GM23338 (cell line): ENCODE measurements at regions not wholly inside any gene's neighbourhood (a gene's known extent, or its start where the extent isn't known, plus 50 kb on each side); places are given as distances from the start of the nearest gene placed in this dataset.

Experiments
- ATAC-seq: fragments of 200-7000 bp; cut with Tn5 transposase; 3 replicates; pipeline ENCODE4 v1.9.1; 2020
- DNase-seq: peaks from one replicate; pipeline ENCODE4 v3.0.0-alpha.2; 2015; ENCODE audit warnings: low spot score
- H2AFZ ChIP-seq: fragments of 200-600 bp; sonication (generic); 2 replicates; pipeline ENCODE4 v1.8.0; 2016; ENCODE audit warnings: antibody characterized with exemption, mild to moderate bottlenecking, moderate library complexity
- H3F3A ChIP-seq: fragments of 200-600 bp; sonication (generic); replicated peaks from 2 replicates; pipeline ENCODE4 v1.8.0; 2017; ENCODE audit warnings: antibody characterized with exemption, mixed run types, low read depth
- H3K27ac ChIP-seq: fragments of 200-600 bp; sonication (generic); 2 replicates; pipeline ENCODE4 v1.6.1; 2016; ENCODE audit warnings: low read depth
- H3K27me3 ChIP-seq: fragments of 200-600 bp; sonication (generic); 2 replicates; pipeline ENCODE4 v1.8.0; 2016; ENCODE audit warnings: mild to moderate bottlenecking, mixed run types, moderate library complexity; ENCODE audit not compliant: insufficient read depth
- H3K36me3 ChIP-seq: fragments of 200-600 bp; sonication (generic); 2 replicates; pipeline ENCODE4 v1.8.0; 2016; ENCODE audit warnings: mild to moderate bottlenecking; ENCODE audit not compliant: insufficient read depth
- H3K4me1 ChIP-seq: fragments of 200-600 bp; sonication (generic); 2 replicates; pipeline ENCODE4 v1.8.0; 2016; ENCODE audit warnings: mild to moderate bottlenecking, moderate library complexity; ENCODE audit not compliant: insufficient read depth
- H3K4me2 ChIP-seq: fragments of 200-600 bp; sonication (generic); 2 replicates; pipeline ENCODE4 v1.7.1; 2017; ENCODE audit warnings: mixed run types
- H3K4me3 ChIP-seq: fragments of 200-600 bp; sonication (generic); 2 replicates; pipeline ENCODE4 v1.6.1; 2016; ENCODE audit warnings: mixed run types
- H3K79me2 ChIP-seq: fragments of 200-600 bp; sonication (generic); replicated peaks from 2 replicates; pipeline ENCODE4 v1.8.0; 2017; ENCODE audit warnings: mild to moderate bottlenecking; ENCODE audit not compliant: insufficient read depth
- H3K9me2 ChIP-seq: fragments of 200-600 bp; sonication (generic); 2 replicates; pipeline ENCODE4 v1.8.0; 2017; ENCODE audit not compliant: insufficient read depth
- H4K20me1 ChIP-seq: fragments of 200-600 bp; sonication (generic); replicated peaks from 2 replicates; pipeline ENCODE4 v1.8.0; 2017; ENCODE audit warnings: mild to moderate bottlenecking; ENCODE audit not compliant: insufficient read depth
- H3K27ac Mint-ChIP-seq: 2 replicates; pipeline ENCODE4 v1.8.0; 2020; ENCODE audit warnings: inconsistent platforms, mild to moderate bottlenecking, moderate library complexity, mixed read lengths
- H3K27me3 Mint-ChIP-seq: 3 replicates; pipeline ENCODE4 v1.8.0; 2022; ENCODE audit warnings: low read depth, mild to moderate bottlenecking, moderate library complexity, mixed read lengths, inconsistent platforms; ENCODE audit not compliant: insufficient read depth, poor library complexity
- H3K36me3 Mint-ChIP-seq: 3 replicates; pipeline ENCODE4 v1.8.0; 2021; ENCODE audit warnings: low read depth, mild to moderate bottlenecking, inconsistent platforms, moderate library complexity, mixed read lengths
- H3K4me1 Mint-ChIP-seq: 3 replicates; pipeline ENCODE4 v1.8.0; 2020; ENCODE audit warnings: mild to moderate bottlenecking, inconsistent platforms, mixed read lengths
- H3K4me3 Mint-ChIP-seq: 3 replicates; pipeline ENCODE4 v1.8.0; 2021; ENCODE audit warnings: moderate library complexity, mild to moderate bottlenecking, inconsistent platforms, mixed read lengths
- H3K9me3 Mint-ChIP-seq: 3 replicates; pipeline ENCODE4 v1.8.0; 2020; ENCODE audit warnings: moderate library complexity, mild to moderate bottlenecking, inconsistent platforms, mixed read lengths
- CREB1 ChIP-seq: fragments of 250-450 bp; sonication (Bioruptor Pico); IDR thresholded peaks from 2 replicates; pipeline ENCODE4 v1.5.0; 2020; ENCODE audit warnings: low read depth, mild to moderate bottlenecking, moderate library complexity
- EZH2 ChIP-seq: fragments of 200-600 bp; sonication (generic); IDR thresholded peaks from one replicate; pipeline ENCODE4 v1.8.0; 2017; ENCODE audit warnings: antibody characterized with exemption, mild to moderate bottlenecking, low read depth; ENCODE audit not compliant: unreplicated experiment
- EZH2phosphoT487 ChIP-seq: fragments of 200-600 bp; sonication (generic); IDR thresholded peaks from one replicate; pipeline ENCODE4 v1.8.1; 2018; ENCODE audit warnings: antibody characterized with exemption; ENCODE audit not compliant: unreplicated experiment
- JUNB ChIP-seq: IDR thresholded peaks from one replicate; pipeline ENCODE4 v1.6.1; 2016; ENCODE audit warnings: antibody characterized with exemption; ENCODE audit not compliant: unreplicated experiment
- NANOG ChIP-seq: IDR thresholded peaks from 2 replicates; pipeline ENCODE4 v1.6.1; 2016; ENCODE audit warnings: antibody characterized with exemption, borderline replicate concordance
- POLR2AphosphoS5 ChIP-seq: IDR thresholded peaks from 2 replicates; pipeline ENCODE4 v1.6.1; 2016; ENCODE audit warnings: antibody characterized with exemption, low read depth
- STAT1 ChIP-seq: IDR thresholded peaks from one replicate; pipeline ENCODE4 v1.6.1; 2016; ENCODE audit warnings: antibody characterized with exemption; ENCODE audit not compliant: unreplicated experiment
- ZNF114 ChIP-seq: fragments of 250-450 bp; sonication (Bioruptor Pico); IDR thresholded peaks from 2 replicates; pipeline ENCODE4 v1.5.0; 2020; ENCODE audit warnings: mild to moderate bottlenecking, moderate library complexity
- ZNF331 ChIP-seq: fragments of 250-450 bp; sonication (Bioruptor Pico); IDR thresholded peaks from 2 replicates; pipeline ENCODE4 v1.5.0; 2020; ENCODE audit warnings: low read depth, mild to moderate bottlenecking, moderate library complexity
- TF ChIP-seq, protein P1 (sequence below): IDR thresholded peaks from 2 replicates; pipeline ENCODE4 v1.6.1; 2016; ENCODE audit warnings: antibody characterized with exemption
- TF ChIP-seq, protein P2 (sequence below): fragments of 250-450 bp; sonication (Bioruptor Pico); IDR thresholded peaks from 2 replicates; pipeline ENCODE4 v1.5.0; 2020; ENCODE audit warnings: mild to moderate bottlenecking, moderate library complexity
- TF ChIP-seq, protein P3 (sequence below), 2 experiments: fragments of 200-600 bp in 1 of 2; sonication (generic) in 1 of 2; conservative IDR thresholded peaks; 2 replicates each; pipeline versions ENCODE4 v1.5.1 to v1.6.1; 2016 to 2017; ENCODE audit warnings: antibody characterized with exemption in 2 of 2, low read depth in 2 of 2, mild to moderate bottlenecking in 2 of 2, moderate library complexity in 1 of 2
- TF ChIP-seq, protein P4 (sequence below): IDR thresholded peaks from one replicate; pipeline ENCODE4 v1.6.1; 2018; ENCODE audit warnings: antibody characterized with exemption; ENCODE audit not compliant: unreplicated experiment

DNA sequence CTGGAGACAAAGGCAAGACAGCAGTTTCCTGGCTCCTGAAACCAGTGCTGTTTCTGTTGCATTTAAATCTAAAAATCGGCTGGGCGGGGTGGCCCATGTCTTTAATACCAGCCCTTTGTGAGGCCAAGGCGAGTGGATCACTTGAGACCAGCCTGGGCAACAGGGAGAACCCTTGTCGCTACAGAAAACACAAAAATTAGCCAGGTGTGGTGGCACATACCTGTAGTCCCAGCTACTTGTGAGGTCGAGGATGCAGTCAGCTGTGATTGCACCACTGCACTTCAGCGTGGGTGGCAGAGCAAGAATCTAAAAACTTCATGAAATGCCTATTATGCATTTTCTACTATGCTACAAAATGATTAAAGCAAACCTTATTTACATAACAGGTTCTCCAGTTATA lies 205.4 kb upstream of the ITM2A start:
- DNase-seq: no peak
- Histone ChIP-seq H3F3A (no peaks in the 10 kb centered on the region), H3K27ac (no peak overlapping the region), H3K27me3 (no peaks in the 10 kb centered on the region), H2AFZ (no peak overlapping the region), H4K20me1 (no peaks in the 10 kb centered on the region), H3K4me3 (no peak overlapping the region), H3K36me3 (no peaks in the 10 kb centered on the region), H3K9me2 (no peaks in the 10 kb centered on the region), H3K79me2 (no peaks in the 10 kb centered on the region), H3K4me1 (no peaks in the 10 kb centered on the region), H3K4me2 (no peak overlapping the region)
- H3K27me3 Mint-ChIP-seq: no peaks in the 10 kb centered on the region
- H3K36me3 Mint-ChIP-seq: no peaks in the 10 kb centered on the region; the same call in 2 of the 3 replicates
- no peaks in the 10 kb centered on the region for H3K4me1 Mint-ChIP-seq
- H3K9me3 Mint-ChIP-seq: peaks cover 9% of the 10 kb centered on the region
- no peak overlapping the region for H3K27ac Mint-ChIP-seq
- TF ChIP-seq, protein P1, sequence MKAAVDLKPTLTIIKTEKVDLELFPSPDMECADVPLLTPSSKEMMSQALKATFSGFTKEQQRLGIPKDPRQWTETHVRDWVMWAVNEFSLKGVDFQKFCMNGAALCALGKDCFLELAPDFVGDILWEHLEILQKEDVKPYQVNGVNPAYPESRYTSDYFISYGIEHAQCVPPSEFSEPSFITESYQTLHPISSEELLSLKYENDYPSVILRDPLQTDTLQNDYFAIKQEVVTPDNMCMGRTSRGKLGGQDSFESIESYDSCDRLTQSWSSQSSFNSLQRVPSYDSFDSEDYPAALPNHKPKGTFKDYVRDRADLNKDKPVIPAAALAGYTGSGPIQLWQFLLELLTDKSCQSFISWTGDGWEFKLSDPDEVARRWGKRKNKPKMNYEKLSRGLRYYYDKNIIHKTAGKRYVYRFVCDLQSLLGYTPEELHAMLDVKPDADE: no peak
- TF ChIP-seq, protein P2, sequence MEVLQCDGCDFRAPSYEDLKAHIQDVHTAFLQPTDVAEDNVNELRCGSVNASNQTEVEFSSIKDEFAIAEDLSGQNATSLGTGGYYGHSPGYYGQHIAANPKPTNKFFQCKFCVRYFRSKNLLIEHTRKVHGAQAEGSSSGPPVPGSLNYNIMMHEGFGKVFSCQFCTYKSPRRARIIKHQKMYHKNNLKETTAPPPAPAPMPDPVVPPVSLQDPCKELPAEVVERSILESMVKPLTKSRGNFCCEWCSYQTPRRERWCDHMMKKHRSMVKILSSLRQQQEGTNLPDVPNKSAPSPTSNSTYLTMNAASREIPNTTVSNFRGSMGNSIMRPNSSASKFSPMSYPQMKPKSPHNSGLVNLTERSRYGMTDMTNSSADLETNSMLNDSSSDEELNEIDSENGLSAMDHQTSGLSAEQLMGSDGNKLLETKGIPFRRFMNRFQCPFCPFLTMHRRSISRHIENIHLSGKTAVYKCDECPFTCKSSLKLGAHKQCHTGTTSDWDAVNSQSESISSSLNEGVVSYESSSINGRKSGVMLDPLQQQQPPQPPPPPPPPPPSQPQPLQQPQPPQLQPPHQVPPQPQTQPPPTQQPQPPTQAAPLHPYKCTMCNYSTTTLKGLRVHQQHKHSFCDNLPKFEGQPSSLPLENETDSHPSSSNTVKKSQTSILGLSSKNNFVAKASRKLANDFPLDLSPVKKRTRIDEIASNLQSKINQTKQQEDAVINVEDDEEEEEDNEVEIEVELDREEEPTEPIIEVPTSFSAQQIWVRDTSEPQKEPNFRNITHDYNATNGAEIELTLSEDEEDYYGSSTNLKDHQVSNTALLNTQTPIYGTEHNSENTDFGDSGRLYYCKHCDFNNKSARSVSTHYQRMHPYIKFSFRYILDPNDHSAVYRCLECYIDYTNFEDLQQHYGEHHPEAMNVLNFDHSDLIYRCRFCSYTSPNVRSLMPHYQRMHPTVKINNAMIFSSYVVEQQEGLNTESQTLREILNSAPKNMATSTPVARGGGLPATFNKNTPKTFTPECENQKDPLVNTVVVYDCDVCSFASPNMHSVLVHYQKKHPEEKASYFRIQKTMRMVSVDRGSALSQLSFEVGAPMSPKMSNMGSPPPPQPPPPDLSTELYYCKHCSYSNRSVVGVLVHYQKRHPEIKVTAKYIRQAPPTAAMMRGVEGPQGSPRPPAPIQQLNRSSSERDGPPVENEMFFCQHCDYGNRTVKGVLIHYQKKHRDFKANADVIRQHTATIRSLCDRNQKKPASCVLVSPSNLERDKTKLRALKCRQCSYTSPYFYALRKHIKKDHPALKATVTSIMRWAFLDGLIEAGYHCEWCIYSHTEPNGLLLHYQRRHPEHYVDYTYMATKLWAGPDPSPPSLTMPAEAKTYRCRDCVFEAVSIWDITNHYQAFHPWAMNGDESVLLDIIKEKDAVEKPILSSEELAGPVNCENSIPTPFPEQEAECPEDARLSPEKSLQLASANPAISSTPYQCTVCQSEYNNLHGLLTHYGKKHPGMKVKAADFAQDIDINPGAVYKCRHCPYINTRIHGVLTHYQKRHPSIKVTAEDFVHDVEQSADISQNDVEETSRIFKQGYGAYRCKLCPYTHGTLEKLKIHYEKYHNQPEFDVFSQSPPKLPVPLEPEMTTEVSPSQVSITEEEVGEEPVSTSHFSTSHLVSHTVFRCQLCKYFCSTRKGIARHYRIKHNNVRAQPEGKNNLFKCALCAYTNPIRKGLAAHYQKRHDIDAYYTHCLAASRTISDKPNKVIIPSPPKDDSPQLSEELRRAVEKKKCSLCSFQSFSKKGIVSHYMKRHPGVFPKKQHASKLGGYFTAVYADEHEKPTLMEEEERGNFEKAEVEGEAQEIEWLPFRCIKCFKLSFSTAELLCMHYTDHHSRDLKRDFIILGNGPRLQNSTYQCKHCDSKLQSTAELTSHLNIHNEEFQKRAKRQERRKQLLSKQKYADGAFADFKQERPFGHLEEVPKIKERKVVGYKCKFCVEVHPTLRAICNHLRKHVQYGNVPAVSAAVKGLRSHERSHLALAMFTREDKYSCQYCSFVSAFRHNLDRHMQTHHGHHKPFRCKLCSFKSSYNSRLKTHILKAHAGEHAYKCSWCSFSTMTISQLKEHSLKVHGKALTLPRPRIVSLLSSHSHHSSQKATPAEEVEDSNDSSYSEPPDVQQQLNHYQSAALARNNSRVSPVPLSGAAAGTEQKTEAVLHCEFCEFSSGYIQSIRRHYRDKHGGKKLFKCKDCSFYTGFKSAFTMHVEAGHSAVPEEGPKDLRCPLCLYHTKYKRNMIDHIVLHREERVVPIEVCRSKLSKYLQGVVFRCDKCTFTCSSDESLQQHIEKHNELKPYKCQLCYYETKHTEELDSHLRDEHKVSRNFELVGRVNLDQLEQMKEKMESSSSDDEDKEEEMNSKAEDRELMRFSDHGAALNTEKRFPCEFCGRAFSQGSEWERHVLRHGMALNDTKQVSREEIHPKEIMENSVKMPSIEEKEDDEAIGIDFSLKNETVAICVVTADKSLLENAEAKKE (CRISPR knock-in tag): no peak
- TF ChIP-seq JUNB (no peak), CREB1 (CRISPR knock-in tag) (no peak), ZNF331 (CRISPR knock-in tag) (no peak), EZH2 (no peak), EZH2phosphoT487 (no peak), NANOG (no peak), POLR2AphosphoS5 (no peak), STAT1 (no peak), ZNF114 (no peak)
- TF ChIP-seq, protein P3, sequence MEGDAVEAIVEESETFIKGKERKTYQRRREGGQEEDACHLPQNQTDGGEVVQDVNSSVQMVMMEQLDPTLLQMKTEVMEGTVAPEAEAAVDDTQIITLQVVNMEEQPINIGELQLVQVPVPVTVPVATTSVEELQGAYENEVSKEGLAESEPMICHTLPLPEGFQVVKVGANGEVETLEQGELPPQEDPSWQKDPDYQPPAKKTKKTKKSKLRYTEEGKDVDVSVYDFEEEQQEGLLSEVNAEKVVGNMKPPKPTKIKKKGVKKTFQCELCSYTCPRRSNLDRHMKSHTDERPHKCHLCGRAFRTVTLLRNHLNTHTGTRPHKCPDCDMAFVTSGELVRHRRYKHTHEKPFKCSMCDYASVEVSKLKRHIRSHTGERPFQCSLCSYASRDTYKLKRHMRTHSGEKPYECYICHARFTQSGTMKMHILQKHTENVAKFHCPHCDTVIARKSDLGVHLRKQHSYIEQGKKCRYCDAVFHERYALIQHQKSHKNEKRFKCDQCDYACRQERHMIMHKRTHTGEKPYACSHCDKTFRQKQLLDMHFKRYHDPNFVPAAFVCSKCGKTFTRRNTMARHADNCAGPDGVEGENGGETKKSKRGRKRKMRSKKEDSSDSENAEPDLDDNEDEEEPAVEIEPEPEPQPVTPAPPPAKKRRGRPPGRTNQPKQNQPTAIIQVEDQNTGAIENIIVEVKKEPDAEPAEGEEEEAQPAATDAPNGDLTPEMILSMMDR (conservative IDR thresholded peaks at IDR 0.05; ENCODE audit: low read depth in 2 of 2): no peak
- TF ChIP-seq, protein P4, sequence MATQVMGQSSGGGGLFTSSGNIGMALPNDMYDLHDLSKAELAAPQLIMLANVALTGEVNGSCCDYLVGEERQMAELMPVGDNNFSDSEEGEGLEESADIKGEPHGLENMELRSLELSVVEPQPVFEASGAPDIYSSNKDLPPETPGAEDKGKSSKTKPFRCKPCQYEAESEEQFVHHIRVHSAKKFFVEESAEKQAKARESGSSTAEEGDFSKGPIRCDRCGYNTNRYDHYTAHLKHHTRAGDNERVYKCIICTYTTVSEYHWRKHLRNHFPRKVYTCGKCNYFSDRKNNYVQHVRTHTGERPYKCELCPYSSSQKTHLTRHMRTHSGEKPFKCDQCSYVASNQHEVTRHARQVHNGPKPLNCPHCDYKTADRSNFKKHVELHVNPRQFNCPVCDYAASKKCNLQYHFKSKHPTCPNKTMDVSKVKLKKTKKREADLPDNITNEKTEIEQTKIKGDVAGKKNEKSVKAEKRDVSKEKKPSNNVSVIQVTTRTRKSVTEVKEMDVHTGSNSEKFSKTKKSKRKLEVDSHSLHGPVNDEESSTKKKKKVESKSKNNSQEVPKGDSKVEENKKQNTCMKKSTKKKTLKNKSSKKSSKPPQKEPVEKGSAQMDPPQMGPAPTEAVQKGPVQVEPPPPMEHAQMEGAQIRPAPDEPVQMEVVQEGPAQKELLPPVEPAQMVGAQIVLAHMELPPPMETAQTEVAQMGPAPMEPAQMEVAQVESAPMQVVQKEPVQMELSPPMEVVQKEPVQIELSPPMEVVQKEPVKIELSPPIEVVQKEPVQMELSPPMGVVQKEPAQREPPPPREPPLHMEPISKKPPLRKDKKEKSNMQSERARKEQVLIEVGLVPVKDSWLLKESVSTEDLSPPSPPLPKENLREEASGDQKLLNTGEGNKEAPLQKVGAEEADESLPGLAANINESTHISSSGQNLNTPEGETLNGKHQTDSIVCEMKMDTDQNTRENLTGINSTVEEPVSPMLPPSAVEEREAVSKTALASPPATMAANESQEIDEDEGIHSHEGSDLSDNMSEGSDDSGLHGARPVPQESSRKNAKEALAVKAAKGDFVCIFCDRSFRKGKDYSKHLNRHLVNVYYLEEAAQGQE: no peak
- H3K4me3 Mint-ChIP-seq: no peak overlapping the region
- no peak for ATAC-seq
